ENCODE measurements at regions not wholly inside any gene's neighbourhood (a gene's known extent, or its start where the extent isn't known, plus 50 kb on each side); places are given as distances from the start of the nearest gene placed in this dataset.

- DNase-seq (ENCODE audit: low read depth in 4 of 4, low spot score in 3 of 4) = no peak
Measured at GRCh38 chr2:160908157-160908556, 252.1 kb upstream of the TANK start.

- no peak for DNase-seq (ENCODE audit: low read depth in 4 of 4, low spot score in 3 of 4)
Measured at GRCh38 chr2:160909781-160910242, 250.4 kb upstream of the TANK start.

GRCh38 chr2:160910681-160911080, 249.5 kb upstream of the TANK start:
- peak in 1 of 4 donors; percentile 29 for DNase-seq (ENCODE audit: low read depth in 4 of 4, low spot score in 3 of 4)

GRCh38 chr2:160911258-160911657, 249.0 kb upstream of the TANK start:
- no peak for DNase-seq (ENCODE audit: low read depth in 4 of 4, low spot score in 3 of 4)

GRCh38 chr2:160912276-160912675, 248.0 kb upstream of the TANK start:
- DNase-seq (ENCODE audit: low read depth in 4 of 4, low spot score in 3 of 4) = no peak

GRCh38 chr2:160913323-160913722, 246.9 kb upstream of the TANK start:
- DNase-seq (ENCODE audit: low read depth in 4 of 4, low spot score in 3 of 4) = no peak

GRCh38 chr2:160914217-160914616, 246.0 kb upstream of the TANK start:
- DNase-seq (ENCODE audit: low read depth in 4 of 4, low spot score in 3 of 4) = no peak

- DNase-seq (ENCODE audit: low read depth in 4 of 4, low spot score in 3 of 4) = no peak
Measured at GRCh38 chr2:160916300-160916699, 243.9 kb upstream of the TANK start.

GRCh38 chr2:160917850-160918249, 242.4 kb upstream of the TANK start:
- no peak for DNase-seq (ENCODE audit: low read depth in 4 of 4, low spot score in 3 of 4)

- DNase-seq (ENCODE audit: low read depth in 4 of 4, low spot score in 3 of 4) = no peak
Measured at GRCh38 chr2:160918258-160918657, 242.0 kb upstream of the TANK start.

GRCh38 chr2:160918906-160919503, 241.2 kb upstream of the TANK start:
- no peak for DNase-seq (ENCODE audit: low read depth in 4 of 4, low spot score in 3 of 4)

- no peak for DNase-seq (ENCODE audit: low read depth in 4 of 4, low spot score in 3 of 4)
Measured at GRCh38 chr2:160920061-160920460, 240.2 kb upstream of the TANK start.

GRCh38 chr2:160920791-160921303, 239.4 kb upstream of the TANK start:
- DNase-seq (ENCODE audit: low read depth in 4 of 4, low spot score in 3 of 4) = no peak

- DNase-seq (ENCODE audit: low read depth in 4 of 4, low spot score in 3 of 4) = no peak
Measured at GRCh38 chr2:160921386-160921964, 238.8 kb upstream of the TANK start.

GRCh38 chr2:160924936-160925353, 235.3 kb upstream of the TANK start:
- DNase-seq (ENCODE audit: low read depth in 4 of 4, low spot score in 3 of 4) = no peak

- DNase-seq (ENCODE audit: low read depth in 4 of 4, low spot score in 3 of 4) = no peak
Measured at GRCh38 chr2:160925956-160926355, 234.3 kb upstream of the TANK start.

- DNase-seq (ENCODE audit: low read depth in 4 of 4, low spot score in 3 of 4) = no peak
Measured at GRCh38 chr2:160927324-160927723, 232.9 kb upstream of the TANK start.

- DNase-seq (ENCODE audit: low read depth in 4 of 4, low spot score in 3 of 4) = no peak
Measured at GRCh38 chr2:160928854-160929301, 231.3 kb upstream of the TANK start.

GRCh38 chr2:160931531-160931930, 228.7 kb upstream of the TANK start:
- DNase-seq (ENCODE audit: low read depth in 4 of 4, low spot score in 3 of 4) = no peak

- DNase-seq (ENCODE audit: low read depth in 4 of 4, low spot score in 3 of 4) = no peak
Measured at GRCh38 chr2:160932960-160933359, 227.3 kb upstream of the TANK start.

GRCh38 chr2:160934263-160934662, 226.0 kb upstream of the TANK start:
- no peak for DNase-seq (ENCODE audit: low read depth in 4 of 4, low spot score in 3 of 4)

- no peak for DNase-seq (ENCODE audit: low read depth in 4 of 4, low spot score in 3 of 4)
Measured at GRCh38 chr2:160934991-160935390, 225.2 kb upstream of the TANK start.

All from left renal pelvis (tissue), 4 donors.